Testis (tissue), 2 donors: ENCODE measurements at regions not wholly inside any gene's neighbourhood (a gene's known extent, or its start where the extent isn't known, plus 50 kb on each side); places are given as distances from the start of the nearest gene placed in this dataset.

Experiments
- CTCF ChIP-seq, 3 experiments: fragments of 450-650 bp in 2 of 3; fragments of 200-600 bp in 1 of 3; sonication (generic) in 1 of 3; IDR thresholded peaks; one replicate each; pipeline ENCODE4 v1.5.1; 2016 to 2019; ENCODE audit warnings: antibody characterized with exemption in 3 of 3, mild to moderate bottlenecking in 2 of 3, moderate library complexity in 1 of 3
- POLR2A ChIP-seq: fragments of 450-650 bp; IDR thresholded peaks from one replicate; pipeline ENCODE4 v1.6.1; 2017; ENCODE audit warnings: antibody characterized with exemption, mild to moderate bottlenecking, moderate library complexity

GRCh38 chr2:62313449-62314227 is 117.7 kb downstream of the B3GNT2 start:
- TF ChIP-seq CTCF (IDR thresholded peaks at IDR 0.05) (no peak), POLR2A (no peak)
